ENCODE measurements at regions not wholly inside any gene's neighbourhood (a gene's known extent, or its start where the extent isn't known, plus 50 kb on each side); places are given as distances from the start of the nearest gene placed in this dataset.

DNA sequence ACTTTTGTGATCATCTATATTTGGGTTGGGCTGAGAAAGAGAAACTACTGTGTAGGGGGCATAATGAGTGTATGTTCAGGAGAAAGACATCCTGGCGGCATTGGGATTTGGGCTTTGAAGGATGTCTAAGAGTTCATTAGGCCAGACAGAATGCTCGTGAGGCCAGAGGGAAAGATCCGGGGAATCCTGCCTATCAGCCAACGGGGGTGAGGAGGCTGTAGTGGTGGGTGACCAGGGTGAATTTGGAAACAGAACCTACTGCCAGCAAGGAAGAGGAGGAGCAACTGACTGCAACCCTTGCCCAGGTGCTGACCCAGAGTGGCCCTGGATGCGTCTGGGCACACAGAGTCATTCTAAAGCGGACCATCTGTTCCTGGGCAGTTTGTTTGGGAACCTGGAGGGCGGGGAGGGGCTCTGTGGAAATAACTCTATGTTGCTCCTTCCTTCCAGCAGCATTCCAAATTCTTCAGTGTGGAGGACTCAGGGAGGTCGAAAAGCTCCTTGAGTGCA is 56.9 kb upstream of the ECE1 start (continued):
- TF ChIP-seq, protein P1, sequence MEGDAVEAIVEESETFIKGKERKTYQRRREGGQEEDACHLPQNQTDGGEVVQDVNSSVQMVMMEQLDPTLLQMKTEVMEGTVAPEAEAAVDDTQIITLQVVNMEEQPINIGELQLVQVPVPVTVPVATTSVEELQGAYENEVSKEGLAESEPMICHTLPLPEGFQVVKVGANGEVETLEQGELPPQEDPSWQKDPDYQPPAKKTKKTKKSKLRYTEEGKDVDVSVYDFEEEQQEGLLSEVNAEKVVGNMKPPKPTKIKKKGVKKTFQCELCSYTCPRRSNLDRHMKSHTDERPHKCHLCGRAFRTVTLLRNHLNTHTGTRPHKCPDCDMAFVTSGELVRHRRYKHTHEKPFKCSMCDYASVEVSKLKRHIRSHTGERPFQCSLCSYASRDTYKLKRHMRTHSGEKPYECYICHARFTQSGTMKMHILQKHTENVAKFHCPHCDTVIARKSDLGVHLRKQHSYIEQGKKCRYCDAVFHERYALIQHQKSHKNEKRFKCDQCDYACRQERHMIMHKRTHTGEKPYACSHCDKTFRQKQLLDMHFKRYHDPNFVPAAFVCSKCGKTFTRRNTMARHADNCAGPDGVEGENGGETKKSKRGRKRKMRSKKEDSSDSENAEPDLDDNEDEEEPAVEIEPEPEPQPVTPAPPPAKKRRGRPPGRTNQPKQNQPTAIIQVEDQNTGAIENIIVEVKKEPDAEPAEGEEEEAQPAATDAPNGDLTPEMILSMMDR (IDR thresholded peaks at IDR 0.05 in 2 of 3, conservative IDR thresholded peaks at IDR 0.05 in 1 of 3; ENCODE audit: borderline replicate concordance in 1 of 3, insufficient read depth in 1 of 3, low read depth in 2 of 3, low read length in 2 of 3), result no peak
- no peak for TF ChIP-seq POLR2A (IDR thresholded peaks at IDR 0.05; ENCODE audit: borderline replicate concordance, extremely low read depth, insufficient read depth, insufficient read length)
- TF ChIP-seq JUND (IDR thresholded peaks at IDR 0.05), result no peak
- no peak for TF ChIP-seq TCF7L2 (IDR thresholded peaks at IDR 0.05; ENCODE audit: borderline replicate concordance, extremely low read depth, insufficient read depth, insufficient read length)
- TF ChIP-seq ZNF274 (IDR thresholded peaks at IDR 0.05; ENCODE audit: low read depth, low read length), result no peak
- no peak for TF ChIP-seq POLR2AphosphoS5 (IDR thresholded peaks at IDR 0.05; ENCODE audit: low read depth, low read length)
- TF ChIP-seq, protein P2, sequence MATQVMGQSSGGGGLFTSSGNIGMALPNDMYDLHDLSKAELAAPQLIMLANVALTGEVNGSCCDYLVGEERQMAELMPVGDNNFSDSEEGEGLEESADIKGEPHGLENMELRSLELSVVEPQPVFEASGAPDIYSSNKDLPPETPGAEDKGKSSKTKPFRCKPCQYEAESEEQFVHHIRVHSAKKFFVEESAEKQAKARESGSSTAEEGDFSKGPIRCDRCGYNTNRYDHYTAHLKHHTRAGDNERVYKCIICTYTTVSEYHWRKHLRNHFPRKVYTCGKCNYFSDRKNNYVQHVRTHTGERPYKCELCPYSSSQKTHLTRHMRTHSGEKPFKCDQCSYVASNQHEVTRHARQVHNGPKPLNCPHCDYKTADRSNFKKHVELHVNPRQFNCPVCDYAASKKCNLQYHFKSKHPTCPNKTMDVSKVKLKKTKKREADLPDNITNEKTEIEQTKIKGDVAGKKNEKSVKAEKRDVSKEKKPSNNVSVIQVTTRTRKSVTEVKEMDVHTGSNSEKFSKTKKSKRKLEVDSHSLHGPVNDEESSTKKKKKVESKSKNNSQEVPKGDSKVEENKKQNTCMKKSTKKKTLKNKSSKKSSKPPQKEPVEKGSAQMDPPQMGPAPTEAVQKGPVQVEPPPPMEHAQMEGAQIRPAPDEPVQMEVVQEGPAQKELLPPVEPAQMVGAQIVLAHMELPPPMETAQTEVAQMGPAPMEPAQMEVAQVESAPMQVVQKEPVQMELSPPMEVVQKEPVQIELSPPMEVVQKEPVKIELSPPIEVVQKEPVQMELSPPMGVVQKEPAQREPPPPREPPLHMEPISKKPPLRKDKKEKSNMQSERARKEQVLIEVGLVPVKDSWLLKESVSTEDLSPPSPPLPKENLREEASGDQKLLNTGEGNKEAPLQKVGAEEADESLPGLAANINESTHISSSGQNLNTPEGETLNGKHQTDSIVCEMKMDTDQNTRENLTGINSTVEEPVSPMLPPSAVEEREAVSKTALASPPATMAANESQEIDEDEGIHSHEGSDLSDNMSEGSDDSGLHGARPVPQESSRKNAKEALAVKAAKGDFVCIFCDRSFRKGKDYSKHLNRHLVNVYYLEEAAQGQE (IDR thresholded peaks at IDR 0.05; ENCODE audit: low read depth), result no peak
